ENCODE measurements at regions not wholly inside any gene's neighbourhood (a gene's known extent, or its start where the extent isn't known, plus 50 kb on each side); places are given as distances from the start of the nearest gene placed in this dataset.

- Histone ChIP-seq H2AFZ (no peak overlapping the region), H3K27me3 (replicated peaks; ENCODE audit: insufficient read depth) (no peaks in the 10 kb centered on the region), H3K79me2 (ENCODE audit: insufficient read depth) (no peaks in the 10 kb centered on the region), H3K9me2 (ENCODE audit: insufficient read depth) (no peaks in the 10 kb centered on the region), H4K20me1 (ENCODE audit: insufficient read depth) (no peaks in the 10 kb centered on the region), H3K27ac (no peak overlapping the region), H3K36me3 (ENCODE audit: low read depth) (no peaks in the 10 kb centered on the region), H3K9me3 (ENCODE audit: low read depth) (no peaks in the 10 kb centered on the region), H3K4me2 (ENCODE audit: unreplicated experiment) (no peak overlapping the region), H3K4me3 (no peak overlapping the region), H3F3A (ENCODE audit: insufficient read depth) (no peaks in the 10 kb centered on the region), H3K9ac (no peak overlapping the region), H3K4me1 (ENCODE audit: insufficient read depth) (no peaks in the 10 kb centered on the region)
- TF ChIP-seq EZH2phosphoT487 (IDR thresholded peaks at IDR 0.05; ENCODE audit: insufficient read depth, low read depth) = no peak
- TF ChIP-seq EZH2 (IDR thresholded peaks at IDR 0.05; ENCODE audit: insufficient read depth, poor library complexity, severe bottlenecking) = no peak
- in situ Hi-C loops (cut with MboI) = no loop called here
- no peak for DNase-seq
- 55 to 57% methylated on average over 29 of the region's 29 CpGs for WGBS, 2 experiments (ENCODE audit: low coverage in 1 of 2, low lambda C conversion rate in 2 of 2, missing lambda C conversion rate in 2 of 2)
These were observed 102.7 kb downstream of the RNASET2 start for GRCh38 chr6:166853371-166854325.

- in situ Hi-C loops (cut with MboI) = no loop called here
- no peak overlapping the region for H2AFZ ChIP-seq
These were observed 103.8 kb downstream of the RNASET2 start for GRCh38 chr6:166852451-166852975.

GRCh38 chr6:166851911-166852310, 104.4 kb downstream of the RNASET2 start:
- H3K36me3 ChIP-seq (ENCODE audit: low read depth) = no peaks in the 10 kb centered on the region
- TF ChIP-seq EZH2phosphoT487 (IDR thresholded peaks at IDR 0.05; ENCODE audit: insufficient read depth, low read depth) (no peak), EZH2 (IDR thresholded peaks at IDR 0.05; ENCODE audit: insufficient read depth, poor library complexity, severe bottlenecking) (no peak)
- no peak overlapping the region for H2AFZ ChIP-seq
- in situ Hi-C loops (cut with MboI) = no loop called here
- H4K20me1 ChIP-seq (ENCODE audit: insufficient read depth) = no peaks in the 10 kb centered on the region
- H3K79me2 ChIP-seq (ENCODE audit: insufficient read depth) = no peaks in the 10 kb centered on the region
- H3K4me2 ChIP-seq (ENCODE audit: unreplicated experiment) = no peak overlapping the region
- no peak overlapping the region for H3K27ac ChIP-seq
- 52 to 55% methylated on average over 6 of the region's 6 CpGs for WGBS, 2 experiments (ENCODE audit: low coverage in 1 of 2, low lambda C conversion rate in 2 of 2, missing lambda C conversion rate in 2 of 2)
- H3K4me1 ChIP-seq (ENCODE audit: insufficient read depth) = no peaks in the 10 kb centered on the region
- no peaks in the 10 kb centered on the region for H3K27me3 ChIP-seq (replicated peaks; ENCODE audit: insufficient read depth)
- H3K9me3 ChIP-seq (ENCODE audit: low read depth) = no peaks in the 10 kb centered on the region
- H3F3A ChIP-seq (ENCODE audit: insufficient read depth) = no peaks in the 10 kb centered on the region
- H3K9me2 ChIP-seq (ENCODE audit: insufficient read depth) = no peaks in the 10 kb centered on the region
- no peak overlapping the region for H3K9ac ChIP-seq
- no peak for DNase-seq
- no peak overlapping the region for H3K4me3 ChIP-seq

More at GRCh38 chr6:166852451-166852975, 103.8 kb downstream of the RNASET2 start:
- no peaks in the 10 kb centered on the region for H4K20me1 ChIP-seq (ENCODE audit: insufficient read depth)
- no peaks in the 10 kb centered on the region for H3K9me3 ChIP-seq (ENCODE audit: low read depth)
- H3F3A ChIP-seq (ENCODE audit: insufficient read depth) = no peaks in the 10 kb centered on the region
- no peaks in the 10 kb centered on the region for H3K27me3 ChIP-seq (replicated peaks; ENCODE audit: insufficient read depth)
- WGBS, 2 experiments (ENCODE audit: low coverage in 1 of 2, low lambda C conversion rate in 2 of 2, missing lambda C conversion rate in 2 of 2) = 35 to 39% methylated on average over 18 of the region's 18 CpGs
- no peaks in the 10 kb centered on the region for H3K36me3 ChIP-seq (ENCODE audit: low read depth)
- no peak overlapping the region for H3K9ac ChIP-seq
- no peaks in the 10 kb centered on the region for H3K79me2 ChIP-seq (ENCODE audit: insufficient read depth)
- DNase-seq = no peak
- H3K9me2 ChIP-seq (ENCODE audit: insufficient read depth) = no peaks in the 10 kb centered on the region
- H3K27ac ChIP-seq = no peak overlapping the region
- no peaks in the 10 kb centered on the region for H3K4me1 ChIP-seq (ENCODE audit: insufficient read depth)
- H3K4me2 ChIP-seq (ENCODE audit: unreplicated experiment) = no peak overlapping the region
- H3K4me3 ChIP-seq = no peak overlapping the region
- no peak for TF ChIP-seq EZH2phosphoT487 (IDR thresholded peaks at IDR 0.05; ENCODE audit: insufficient read depth, low read depth)
- no peak for TF ChIP-seq EZH2 (IDR thresholded peaks at IDR 0.05; ENCODE audit: insufficient read depth, poor library complexity, severe bottlenecking)

GRCh38 chr6:166851426-166851825, 104.9 kb downstream of the RNASET2 start:
- Histone ChIP-seq H3K9ac (no peak overlapping the region), H3K4me1 (ENCODE audit: insufficient read depth) (no peaks in the 10 kb centered on the region), H3K79me2 (ENCODE audit: insufficient read depth) (no peaks in the 10 kb centered on the region), H4K20me1 (ENCODE audit: insufficient read depth) (no peaks in the 10 kb centered on the region), H3K27me3 (replicated peaks; ENCODE audit: insufficient read depth) (no peaks in the 10 kb centered on the region), H3K4me2 (ENCODE audit: unreplicated experiment) (no peak overlapping the region), H3F3A (ENCODE audit: insufficient read depth) (no peaks in the 10 kb centered on the region), H3K9me2 (ENCODE audit: insufficient read depth) (no peaks in the 10 kb centered on the region), H3K4me3 (no peak overlapping the region), H2AFZ (no peak overlapping the region), H3K36me3 (ENCODE audit: low read depth) (no peaks in the 10 kb centered on the region), H3K27ac (no peak overlapping the region), H3K9me3 (ENCODE audit: low read depth) (no peaks in the 10 kb centered on the region)
- TF ChIP-seq EZH2 (IDR thresholded peaks at IDR 0.05; ENCODE audit: insufficient read depth, poor library complexity, severe bottlenecking) (no peak), EZH2phosphoT487 (IDR thresholded peaks at IDR 0.05; ENCODE audit: insufficient read depth, low read depth) (no peak)
- no peak for DNase-seq
- WGBS, 2 experiments (ENCODE audit: low coverage in 1 of 2, low lambda C conversion rate in 2 of 2, missing lambda C conversion rate in 2 of 2) = 46 to 50% methylated on average over 11 of the region's 11 CpGs
- in situ Hi-C loops (cut with MboI) = no loop called here
